ENCODE measurements at regions not wholly inside any gene's neighbourhood (a gene's known extent, or its start where the extent isn't known, plus 50 kb on each side); places are given as distances from the start of the nearest gene placed in this dataset.

GRCh38 chr10:24779737-24780136 is 56.0 kb upstream of the ARHGAP21 start:
- Histone ChIP-seq H3K23ac (ENCODE audit: low read length in 2 of 2) (no peak overlapping the region), H2BK5ac (ENCODE audit: low read depth, low read length, poor library complexity, severe bottlenecking) (peak overlapping the region; percentile 79), H2BK120ac (ENCODE audit: low read depth, low read length) (no peak overlapping the region), H3K27ac (ENCODE audit: low read length, poor library complexity, severe bottlenecking) (no peak overlapping the region), H3K4ac (ENCODE audit: low read depth in 1 of 2, low read length in 2 of 2) (no peak overlapping the region), H2AFZ (ENCODE audit: low read depth, low read length) (no peak overlapping the region), H4K91ac (ENCODE audit: low read length) (no peak overlapping the region), H3K4me3 (ENCODE audit: insufficient read depth in 1 of 2, low read depth in 1 of 2, low read length in 2 of 2) (no peak overlapping the region), H3K27me3 (ENCODE audit: control insufficient read depth in 1 of 2, insufficient read depth in 1 of 2, low read length in 2 of 2) (no peaks in the 10 kb centered on the region), H4K8ac (ENCODE audit: low read length) (no peak overlapping the region), H3K4me2 (ENCODE audit: low read length, poor library complexity, severe bottlenecking) (no peak overlapping the region), H2AK5ac (ENCODE audit: low read length, severe bottlenecking) (no peak overlapping the region), H3K4me1 (ENCODE audit: control insufficient read depth, insufficient read depth, low read depth, low read length) (no peaks in the 10 kb centered on the region), H3K36me3 (ENCODE audit: control insufficient read depth in 1 of 2, insufficient read depth in 2 of 2, low read depth in 1 of 2, low read length in 2 of 2) (no peaks in the 10 kb centered on the region), H3K14ac (ENCODE audit: low read length in 2 of 2) (no peak overlapping the region), H2BK12ac (ENCODE audit: low read length in 2 of 2) (no peak overlapping the region), H3K9ac (ENCODE audit: low read length) (no peak overlapping the region), H3K9me3 (ENCODE audit: control insufficient read depth, low read length) (no peaks in the 10 kb centered on the region), H2BK15ac (ENCODE audit: low read depth, poor library complexity, severe bottlenecking) (no peak overlapping the region), H3K18ac (ENCODE audit: low read depth in 1 of 2, low read length in 2 of 2) (no peak overlapping the region), H3K79me1 (replicated peaks; ENCODE audit: low read length, poor library complexity, severe bottlenecking) (no peaks in the 10 kb centered on the region)
- no CpG with 5 or more reads among the region's 1 CpG for WGBS
- no peak for DNase-seq

GRCh38 chr10:24778298-24778697 is 54.6 kb upstream of the ARHGAP21 start:
- Histone ChIP-seq H2BK12ac (ENCODE audit: low read length in 2 of 2) (no peak overlapping the region), H2BK15ac (ENCODE audit: low read depth, poor library complexity, severe bottlenecking) (no peak overlapping the region), H3K14ac (ENCODE audit: low read length in 2 of 2) (no peak overlapping the region), H3K36me3 (ENCODE audit: control insufficient read depth in 1 of 2, insufficient read depth in 2 of 2, low read depth in 1 of 2, low read length in 2 of 2) (no peaks in the 10 kb centered on the region), H2AFZ (ENCODE audit: low read depth, low read length) (no peak overlapping the region), H2BK5ac (ENCODE audit: low read depth, low read length, poor library complexity, severe bottlenecking) (peak overlapping the region; percentile 66), H3K9ac (ENCODE audit: low read length) (no peak overlapping the region), H3K4me3 (ENCODE audit: insufficient read depth in 1 of 2, low read depth in 1 of 2, low read length in 2 of 2) (no peak overlapping the region), H3K27ac (ENCODE audit: low read length, poor library complexity, severe bottlenecking) (no peak overlapping the region), H4K91ac (ENCODE audit: low read length) (no peak overlapping the region), H3K79me1 (replicated peaks; ENCODE audit: low read length, poor library complexity, severe bottlenecking) (no peaks in the 10 kb centered on the region), H3K9me3 (ENCODE audit: control insufficient read depth, low read length) (no peaks in the 10 kb centered on the region), H3K4me2 (ENCODE audit: low read length, poor library complexity, severe bottlenecking) (no peak overlapping the region), H3K4me1 (ENCODE audit: control insufficient read depth, insufficient read depth, low read depth, low read length) (no peaks in the 10 kb centered on the region), H4K8ac (ENCODE audit: low read length) (no peak overlapping the region), H3K4ac (ENCODE audit: low read depth in 1 of 2, low read length in 2 of 2) (no peak overlapping the region), H3K23ac (ENCODE audit: low read length in 2 of 2) (no peak overlapping the region), H2BK120ac (ENCODE audit: low read depth, low read length) (no peak overlapping the region), H3K27me3 (ENCODE audit: control insufficient read depth in 1 of 2, insufficient read depth in 1 of 2, low read length in 2 of 2) (no peaks in the 10 kb centered on the region), H3K18ac (ENCODE audit: low read depth in 1 of 2, low read length in 2 of 2) (no peak overlapping the region), H2AK5ac (ENCODE audit: low read length, severe bottlenecking) (no peak overlapping the region)
- WGBS = 100% methylated on average over 4 of the region's 7 CpGs
- DNase-seq = no peak

- no peak overlapping the region for H3K27ac ChIP-seq (ENCODE audit: low read length, poor library complexity, severe bottlenecking)
- H2BK15ac ChIP-seq (ENCODE audit: low read depth, poor library complexity, severe bottlenecking) = no peak overlapping the region
Observed at GRCh38 chr10:24777196-24777595, 53.5 kb upstream of the ARHGAP21 start.

GRCh38 chr10:24773939-24774589 is 50.4 kb upstream of the ARHGAP21 start:
- no peak overlapping the region for H2AK5ac ChIP-seq (ENCODE audit: low read length, severe bottlenecking)
- no peak overlapping the region for H2BK12ac ChIP-seq (ENCODE audit: low read length in 2 of 2)
- H3K4me2 ChIP-seq (ENCODE audit: low read length, poor library complexity, severe bottlenecking) = no peak overlapping the region
- H3K79me1 ChIP-seq (replicated peaks; ENCODE audit: low read length, poor library complexity, severe bottlenecking) = no peaks in the 10 kb centered on the region
- H3K36me3 ChIP-seq (ENCODE audit: control insufficient read depth in 1 of 2, insufficient read depth in 2 of 2, low read depth in 1 of 2, low read length in 2 of 2) = no peaks in the 10 kb centered on the region
- H3K14ac ChIP-seq (ENCODE audit: low read length in 2 of 2) = no peak overlapping the region
- WGBS = 87% methylated on average over 1 of the region's 3 CpGs
- no peak overlapping the region for H3K27ac ChIP-seq (ENCODE audit: low read length, poor library complexity, severe bottlenecking)
- no peak overlapping the region for H4K91ac ChIP-seq (ENCODE audit: low read length)
- no peaks in the 10 kb centered on the region for H3K27me3 ChIP-seq (ENCODE audit: control insufficient read depth in 1 of 2, insufficient read depth in 1 of 2, low read length in 2 of 2)
- no peak overlapping the region for H3K18ac ChIP-seq (ENCODE audit: low read depth in 1 of 2, low read length in 2 of 2)
- no peak overlapping the region for H3K9ac ChIP-seq (ENCODE audit: low read length)
- no peak overlapping the region for H2BK15ac ChIP-seq (ENCODE audit: low read depth, poor library complexity, severe bottlenecking)
- no peak overlapping the region for H4K8ac ChIP-seq (ENCODE audit: low read length)
- H3K9me3 ChIP-seq (ENCODE audit: control insufficient read depth, low read length) = no peaks in the 10 kb centered on the region
- no peak overlapping the region for H2BK120ac ChIP-seq (ENCODE audit: low read depth, low read length)
- no peak overlapping the region for H3K23ac ChIP-seq (ENCODE audit: low read length in 2 of 2)
- H2AFZ ChIP-seq (ENCODE audit: low read depth, low read length) = no peak overlapping the region
- no peaks in the 10 kb centered on the region for H3K4me1 ChIP-seq (ENCODE audit: control insufficient read depth, insufficient read depth, low read depth, low read length)
- no peak overlapping the region for H2BK5ac ChIP-seq (ENCODE audit: low read depth, low read length, poor library complexity, severe bottlenecking)
- DNase-seq = no peak
- H3K4ac ChIP-seq (ENCODE audit: low read depth in 1 of 2, low read length in 2 of 2) = no peak overlapping the region
- no peak overlapping the region for H3K4me3 ChIP-seq (ENCODE audit: insufficient read depth in 1 of 2, low read depth in 1 of 2, low read length in 2 of 2)

More at GRCh38 chr10:24777196-24777595, 53.5 kb upstream of the ARHGAP21 start:
- H2BK5ac ChIP-seq (ENCODE audit: low read depth, low read length, poor library complexity, severe bottlenecking) = no peak overlapping the region
- H3K4me2 ChIP-seq (ENCODE audit: low read length, poor library complexity, severe bottlenecking) = no peak overlapping the region
- no peak overlapping the region for H3K4me3 ChIP-seq (ENCODE audit: insufficient read depth in 1 of 2, low read depth in 1 of 2, low read length in 2 of 2)
- H3K79me1 ChIP-seq (replicated peaks; ENCODE audit: low read length, poor library complexity, severe bottlenecking) = no peaks in the 10 kb centered on the region
- H4K8ac ChIP-seq (ENCODE audit: low read length) = no peak overlapping the region
- H2BK120ac ChIP-seq (ENCODE audit: low read depth, low read length) = no peak overlapping the region
- no peak overlapping the region for H3K18ac ChIP-seq (ENCODE audit: low read depth in 1 of 2, low read length in 2 of 2)
- no peaks in the 10 kb centered on the region for H3K27me3 ChIP-seq (ENCODE audit: control insufficient read depth in 1 of 2, insufficient read depth in 1 of 2, low read length in 2 of 2)
- H3K36me3 ChIP-seq (ENCODE audit: control insufficient read depth in 1 of 2, insufficient read depth in 2 of 2, low read depth in 1 of 2, low read length in 2 of 2) = no peaks in the 10 kb centered on the region
- no peaks in the 10 kb centered on the region for H3K4me1 ChIP-seq (ENCODE audit: control insufficient read depth, insufficient read depth, low read depth, low read length)
- H4K91ac ChIP-seq (ENCODE audit: low read length) = no peak overlapping the region
- no peak overlapping the region for H3K14ac ChIP-seq (ENCODE audit: low read length in 2 of 2)
- no peak overlapping the region for H3K23ac ChIP-seq (ENCODE audit: low read length in 2 of 2)
- no peak overlapping the region for H3K4ac ChIP-seq (ENCODE audit: low read depth in 1 of 2, low read length in 2 of 2)
- no peak overlapping the region for H2AK5ac ChIP-seq (ENCODE audit: low read length, severe bottlenecking)
- 96% methylated on average over 2 of the region's 3 CpGs for whole genome bisulfite sequencing
- no peak overlapping the region for H3K9ac ChIP-seq (ENCODE audit: low read length)
- H2AFZ ChIP-seq (ENCODE audit: low read depth, low read length) = no peak overlapping the region
- no peak for DNase-seq
- H3K9me3 ChIP-seq (ENCODE audit: control insufficient read depth, low read length) = no peaks in the 10 kb centered on the region
- H2BK12ac ChIP-seq (ENCODE audit: low read length in 2 of 2) = no peak overlapping the region

Measured in mesenchymal stem cell (in vitro differentiated cells and primary cell).